H9 (cell line): ENCODE measurements at regions not wholly inside any gene's neighbourhood (a gene's known extent, or its start where the extent isn't known, plus 50 kb on each side); places are given as distances from the start of the nearest gene placed in this dataset.

Source experiments
- DNase-seq: peaks from one replicate; pipeline ENCODE4 v3.0.0-alpha.2; 2017
- H2AFZ ChIP-seq: one replicate; pipeline ENCODE4 v1.6.1; 2013; ENCODE audit warnings: mild to moderate bottlenecking, low read length, control low read depth, moderate library complexity
- H2AK5ac ChIP-seq: 2 replicates; pipeline ENCODE4 v1.6.1; 2013; ENCODE audit warnings: low read length, control low read depth, mixed read lengths; ENCODE audit not compliant: insufficient read length
- H2BK120ac ChIP-seq: one replicate; pipeline ENCODE4 v1.6.1; 2013; ENCODE audit warnings: low read depth, mild to moderate bottlenecking, low read length, control low read depth, inconsistent platforms; ENCODE audit not compliant: poor library complexity, severe bottlenecking
- H2BK12ac ChIP-seq: 2 replicates; pipeline ENCODE4 v1.6.1; 2013; ENCODE audit warnings: low read length, control low read depth, mixed read lengths, low read depth; ENCODE audit not compliant: insufficient read length
- H2BK15ac ChIP-seq: 2 replicates; pipeline ENCODE4 v1.6.1; 2013; ENCODE audit warnings: low read depth, low read length, control low read depth
- H2BK20ac ChIP-seq: one replicate; pipeline ENCODE4 v1.6.1; 2013; ENCODE audit warnings: low read depth, mild to moderate bottlenecking, low read length, control low read depth, inconsistent platforms; ENCODE audit not compliant: poor library complexity, severe bottlenecking
- H2BK5ac ChIP-seq: 2 replicates; pipeline ENCODE4 v1.6.1; 2013; ENCODE audit warnings: low read length, control low read depth, mixed read lengths; ENCODE audit not compliant: insufficient read length
- H3K14ac ChIP-seq: 2 replicates; pipeline ENCODE4 v1.6.1; 2013; ENCODE audit warnings: low read length, control low read depth; ENCODE audit not compliant: insufficient read depth
- H3K18ac ChIP-seq: 2 replicates; pipeline ENCODE4 v1.6.1; 2013; ENCODE audit warnings: low read depth, mild to moderate bottlenecking, mixed read lengths, low read length, control low read depth; ENCODE audit not compliant: insufficient read length
- H3K23ac ChIP-seq: 2 replicates; pipeline ENCODE4 v1.6.1; 2013; ENCODE audit warnings: low read length, control low read depth, mixed read lengths, low read depth; ENCODE audit not compliant: insufficient read length
- H3K23me2 ChIP-seq: 2 replicates; pipeline ENCODE4 v1.6.1; 2013; ENCODE audit warnings: low read depth, mild to moderate bottlenecking, mixed read lengths, low read length, control low read depth; ENCODE audit not compliant: insufficient read length, poor library complexity, severe bottlenecking
- H3K27ac ChIP-seq: 2 replicates; pipeline ENCODE4 v1.5.1; 2013; ENCODE audit warnings: low read length, control low read depth, mixed read lengths, low read depth; ENCODE audit not compliant: insufficient read length
- H3K27me3 ChIP-seq: 2 replicates; pipeline ENCODE4 v1.6.1; 2013; ENCODE audit warnings: low read length, control low read depth, inconsistent platforms; ENCODE audit not compliant: insufficient read depth
- H3K4ac ChIP-seq: 2 replicates; pipeline ENCODE4 v1.6.1; 2013; ENCODE audit warnings: low read depth, mild to moderate bottlenecking, control low read depth, inconsistent platforms, low read length, moderate library complexity
- H3K4me1 ChIP-seq: 2 replicates; pipeline ENCODE4 v1.6.1; 2013; ENCODE audit warnings: low read length, control low read depth, inconsistent platforms; ENCODE audit not compliant: insufficient read depth
- H3K4me2 ChIP-seq: 2 replicates; pipeline ENCODE4 v1.6.1; 2013; ENCODE audit warnings: low read length, control low read depth, mixed read lengths; ENCODE audit not compliant: insufficient read length, insufficient read depth
- H3K56ac ChIP-seq: 2 replicates; pipeline ENCODE4 v1.6.1; 2013; ENCODE audit warnings: low read depth, mild to moderate bottlenecking, mixed read lengths, low read length, control low read depth; ENCODE audit not compliant: insufficient read length
- H3K79me1 ChIP-seq: 2 replicates; pipeline ENCODE4 v1.6.1; 2013; ENCODE audit warnings: low read depth, mild to moderate bottlenecking, moderate library complexity, low read length, control low read depth, inconsistent platforms; ENCODE audit not compliant: insufficient read depth, poor library complexity, severe bottlenecking
- H3K79me2 ChIP-seq: 2 replicates; pipeline ENCODE4 v1.6.1; 2013; ENCODE audit warnings: low read length, control low read depth, inconsistent platforms; ENCODE audit not compliant: insufficient read depth
- H3K9ac ChIP-seq: 2 replicates; pipeline ENCODE4 v1.6.1; 2013; ENCODE audit warnings: low read length, control low read depth, mixed read lengths; ENCODE audit not compliant: insufficient read length; ENCODE audit errors: extremely low read depth
- H3K9me3 ChIP-seq: one replicate; pipeline ENCODE4 v1.6.1; 2013; ENCODE audit warnings: low read depth, low read length, inconsistent platforms; ENCODE audit not compliant: control insufficient read depth
- H3T11ph ChIP-seq: one replicate; pipeline ENCODE4 v1.6.1; 2013; ENCODE audit warnings: mild to moderate bottlenecking, low read length, control low read depth, inconsistent platforms
- H4K20me1 ChIP-seq: one replicate; pipeline ENCODE4 v1.6.1; 2013; ENCODE audit not compliant: control insufficient read depth, insufficient read length, insufficient read depth
- H4K5ac ChIP-seq: 2 replicates; pipeline ENCODE4 v1.6.1; 2013; ENCODE audit warnings: low read depth, mild to moderate bottlenecking, mixed read lengths, low read length, control low read depth; ENCODE audit not compliant: insufficient read length
- H4K8ac ChIP-seq: replicated peaks from 2 replicates; pipeline ENCODE4 v1.6.1; 2013; ENCODE audit warnings: low read length, control low read depth, mixed read lengths, low read depth; ENCODE audit not compliant: insufficient read length
- H4K91ac ChIP-seq: 2 replicates; pipeline ENCODE4 v1.6.1; 2013; ENCODE audit warnings: low read depth, mild to moderate bottlenecking, moderate library complexity, mixed read lengths, low read length, control low read depth; ENCODE audit not compliant: insufficient read length
- H3K27ac Mint-ChIP-seq, 3 experiments: 2 replicates in 2 of 3; 3 replicates in 1 of 3; pipeline ENCODE4 v1.8.0; 2020 to 2021; ENCODE audit warnings: mixed read lengths in 3 of 3, mild to moderate bottlenecking in 1 of 3, moderate library complexity in 1 of 3
- H3K27me3 Mint-ChIP-seq: 2 replicates; pipeline ENCODE4 v1.8.0; 2021; ENCODE audit warnings: low read depth, mild to moderate bottlenecking, moderate library complexity, mixed read lengths
- H3K36me3 Mint-ChIP-seq, 3 experiments: 2 replicates in 2 of 3; 3 replicates in 1 of 3; pipeline ENCODE4 v1.8.0; 2020 to 2021; ENCODE audit warnings: low read depth in 3 of 3, mixed read lengths in 3 of 3; ENCODE audit not compliant: insufficient read depth in 1 of 3
- H3K4me1 Mint-ChIP-seq, 2 experiments: 2 replicates each; pipeline ENCODE4 v1.8.0; 2020; ENCODE audit warnings: mixed read lengths in 2 of 2
- H3K4me3 Mint-ChIP-seq, 2 experiments: 2 replicates in 1 of 2; 3 replicates in 1 of 2; pipeline ENCODE4 v1.8.0; 2020 to 2021; ENCODE audit warnings: mild to moderate bottlenecking in 2 of 2, mixed read lengths in 2 of 2, moderate library complexity in 1 of 2
- H3K9me3 Mint-ChIP-seq, 2 experiments: 2 replicates in 1 of 2; 3 replicates in 1 of 2; pipeline ENCODE4 v1.8.0; 2020; ENCODE audit warnings: mild to moderate bottlenecking in 2 of 2, mixed read lengths in 2 of 2, moderate library complexity in 1 of 2
- WGBS: extraction: QIAGEN DNeasy Blood & Tissue Kit; methylation state at CpG from one replicate; pipeline ENCODE4 v1.1.7; 2013; ENCODE audit warnings: missing lambda C conversion rate, low lambda C conversion rate, mixed read lengths; ENCODE audit not compliant: insufficient read length; ENCODE audit errors: extremely low coverage; 5-methylcytosine and 5-hydroxymethylcytosine counted together
- TF ChIP-seq, protein P1 (sequence below): fragments of 200-600 bp; sonication (generic); conservative IDR thresholded peaks from 3 replicates; pipeline ENCODE4 v1.8.0; 2021; ENCODE audit warnings: antibody characterized with exemption, mild to moderate bottlenecking

DNA sequence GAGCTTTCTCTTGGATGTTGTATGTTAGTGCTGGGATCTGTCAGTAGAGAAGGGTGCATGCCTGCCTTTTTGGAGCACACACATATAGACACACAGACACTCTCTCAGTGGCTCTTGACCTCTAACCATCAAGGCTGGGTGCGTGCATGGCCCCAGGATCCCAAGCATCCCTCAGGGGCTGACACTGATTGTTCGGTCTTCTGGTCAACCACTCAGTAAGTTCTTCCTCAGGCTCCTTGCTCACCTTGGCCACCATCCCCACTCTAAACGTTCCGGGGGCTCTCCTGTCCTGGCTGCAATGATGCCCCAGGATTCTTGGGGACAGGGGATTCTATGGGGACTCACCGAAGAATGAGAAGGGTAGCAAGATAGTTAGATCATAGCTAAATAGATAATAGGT is 179.6 kb downstream of the SHOX start:
- Histone ChIP-seq H3K27me3 (no peaks in the 10 kb centered on the region), H3K4me2 (no peak overlapping the region), H2BK15ac (no peak overlapping the region), H3K9ac (no peak overlapping the region), H3K9me3 (no peaks in the 10 kb centered on the region), H3K23ac (no peak overlapping the region), H3K79me1 (no peaks in the 10 kb centered on the region), H3K56ac (no peak overlapping the region), H2BK20ac (no peak overlapping the region), H4K20me1 (no peaks in the 10 kb centered on the region), H2BK120ac (no peak overlapping the region), H4K5ac (no peak overlapping the region), H3K4me1 (peaks cover 4% of the 10 kb centered on the region; the same call in 1 of the 2 replicates), H3K4ac (no peak overlapping the region), H2BK5ac (no peak overlapping the region), H2BK12ac (no peak overlapping the region), H3T11ph (no peak overlapping the region), H2AK5ac (no peak overlapping the region), H4K8ac (no peak overlapping the region), H3K18ac (no peak overlapping the region), H3K14ac (no peak overlapping the region), H2AFZ (no peak overlapping the region), H3K23me2 (no peaks in the 10 kb centered on the region), H3K79me2 (no peaks in the 10 kb centered on the region), H3K27ac (no peak overlapping the region), H4K91ac (no peak overlapping the region)
- Mint-ChIP-seq H3K27ac (no peak overlapping the region), H3K4me1 (peaks cover 13 to 16% of the 10 kb centered on the region in 2 experiments), H3K27me3 (peaks cover 22% of the 10 kb centered on the region), H3K9me3 (no peaks in the 10 kb centered on the region; a peak in 1 of 5 replicates), H3K36me3 (no peaks in the 10 kb centered on the region), H3K4me3 (no peak overlapping the region)
- TF ChIP-seq, protein P1, sequence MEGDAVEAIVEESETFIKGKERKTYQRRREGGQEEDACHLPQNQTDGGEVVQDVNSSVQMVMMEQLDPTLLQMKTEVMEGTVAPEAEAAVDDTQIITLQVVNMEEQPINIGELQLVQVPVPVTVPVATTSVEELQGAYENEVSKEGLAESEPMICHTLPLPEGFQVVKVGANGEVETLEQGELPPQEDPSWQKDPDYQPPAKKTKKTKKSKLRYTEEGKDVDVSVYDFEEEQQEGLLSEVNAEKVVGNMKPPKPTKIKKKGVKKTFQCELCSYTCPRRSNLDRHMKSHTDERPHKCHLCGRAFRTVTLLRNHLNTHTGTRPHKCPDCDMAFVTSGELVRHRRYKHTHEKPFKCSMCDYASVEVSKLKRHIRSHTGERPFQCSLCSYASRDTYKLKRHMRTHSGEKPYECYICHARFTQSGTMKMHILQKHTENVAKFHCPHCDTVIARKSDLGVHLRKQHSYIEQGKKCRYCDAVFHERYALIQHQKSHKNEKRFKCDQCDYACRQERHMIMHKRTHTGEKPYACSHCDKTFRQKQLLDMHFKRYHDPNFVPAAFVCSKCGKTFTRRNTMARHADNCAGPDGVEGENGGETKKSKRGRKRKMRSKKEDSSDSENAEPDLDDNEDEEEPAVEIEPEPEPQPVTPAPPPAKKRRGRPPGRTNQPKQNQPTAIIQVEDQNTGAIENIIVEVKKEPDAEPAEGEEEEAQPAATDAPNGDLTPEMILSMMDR: no peak
- WGBS: no CpG with 5 or more reads among the region's 5 CpGs
- DNase-seq: no peak
